ENCODE measurements at regions not wholly inside any gene's neighbourhood (a gene's known extent, or its start where the extent isn't known, plus 50 kb on each side); places are given as distances from the start of the nearest gene placed in this dataset.

GRCh38 chr7:21370283-21370982, 57.5 kb upstream of the SP4 start:
- no peak for TF ChIP-seq YY1 (IDR thresholded peaks at IDR 0.05; ENCODE audit: insufficient read depth, insufficient read length)
- TF ChIP-seq ZNF274 (IDR thresholded peaks at IDR 0.05; ENCODE audit: low read depth, low read length): no peak
